ENCODE measurements at regions not wholly inside any gene's neighbourhood (a gene's known extent, or its start where the extent isn't known, plus 50 kb on each side); places are given as distances from the start of the nearest gene placed in this dataset.

DNA sequence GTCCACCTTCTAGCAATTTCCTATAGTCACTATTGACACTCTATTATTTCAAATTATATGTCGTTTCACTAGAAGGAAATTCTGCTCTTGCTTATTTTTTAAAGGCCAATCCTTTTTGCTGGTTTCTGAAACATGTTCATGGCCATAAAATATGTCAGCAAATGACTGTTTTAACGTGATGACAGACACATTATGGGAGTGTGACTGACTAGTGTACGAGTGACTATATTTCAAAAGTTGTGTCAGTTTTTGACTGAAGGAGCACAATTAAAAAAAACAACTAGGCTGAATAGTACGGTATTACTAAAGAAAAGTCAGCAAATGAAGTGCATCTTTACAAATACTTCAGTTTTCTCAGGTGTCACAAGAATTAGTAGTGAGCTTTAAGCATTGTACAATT is 196.0 kb downstream of the NR4A2 start:
- no peaks in the 10 kb centered on the region for H3K9me3 ChIP-seq (ENCODE audit: control insufficient read depth, low read depth, low read length)
- H3K36me3 ChIP-seq (ENCODE audit: control insufficient read depth, insufficient read depth, low read length), result no peaks in the 10 kb centered on the region
- H3K4me3 ChIP-seq (ENCODE audit: low read length), result no peak overlapping the region
- H3K4me1 ChIP-seq (ENCODE audit: control insufficient read depth, insufficient read depth, low read length), result no peaks in the 10 kb centered on the region
- no peaks in the 10 kb centered on the region for H3K27me3 ChIP-seq (ENCODE audit: control insufficient read depth, insufficient read depth, low read length)
- no peak for DNase-seq
- no peak overlapping the region for H3K27ac ChIP-seq (ENCODE audit: low read length)
- WGBS (ENCODE audit: insufficient coverage, low lambda C conversion rate), result 80% methylated on average over 1 of the region's 4 CpGs

GRCh38 chr2:156134887-156135286 is 197.6 kb downstream of the NR4A2 start:
- Histone ChIP-seq H3K4me1 (ENCODE audit: control insufficient read depth, insufficient read depth, low read length) (no peaks in the 10 kb centered on the region), H3K9me3 (ENCODE audit: control insufficient read depth, low read depth, low read length) (no peaks in the 10 kb centered on the region), H3K27me3 (ENCODE audit: control insufficient read depth, insufficient read depth, low read length) (no peaks in the 10 kb centered on the region), H3K36me3 (ENCODE audit: control insufficient read depth, insufficient read depth, low read length) (no peaks in the 10 kb centered on the region), H3K4me3 (ENCODE audit: low read length) (no peak overlapping the region), H3K27ac (ENCODE audit: low read length) (no peak overlapping the region)
- WGBS (ENCODE audit: insufficient coverage, low lambda C conversion rate), result no CpG with 5 or more reads among the region's 5 CpGs
- no peak for DNase-seq

- H3K9me3 ChIP-seq (ENCODE audit: control insufficient read depth, low read depth, low read length), result no peaks in the 10 kb centered on the region
- no peak overlapping the region for H3K4me3 ChIP-seq (ENCODE audit: low read length)
- no peaks in the 10 kb centered on the region for H3K27me3 ChIP-seq (ENCODE audit: control insufficient read depth, insufficient read depth, low read length)
- whole genome bisulfite sequencing (ENCODE audit: insufficient coverage, low lambda C conversion rate), result 100% methylated on average over 1 of the region's 1 CpG
- no peaks in the 10 kb centered on the region for H3K4me1 ChIP-seq (ENCODE audit: control insufficient read depth, insufficient read depth, low read length)
- H3K27ac ChIP-seq (ENCODE audit: low read length), result no peak overlapping the region
- no peaks in the 10 kb centered on the region for H3K36me3 ChIP-seq (ENCODE audit: control insufficient read depth, insufficient read depth, low read length)
- DNase-seq, result no peak
Measured at GRCh38 chr2:156132941-156133340, 199.6 kb downstream of the NR4A2 start.

GRCh38 chr2:156132130-156132529 is 200.4 kb downstream of the NR4A2 start:
- 83% methylated on average over 1 of the region's 2 CpGs for whole genome bisulfite sequencing (ENCODE audit: insufficient coverage, low lambda C conversion rate)
- Histone ChIP-seq H3K27me3 (ENCODE audit: control insufficient read depth, insufficient read depth, low read length) (no peaks in the 10 kb centered on the region), H3K9me3 (ENCODE audit: control insufficient read depth, low read depth, low read length) (no peaks in the 10 kb centered on the region), H3K4me3 (ENCODE audit: low read length) (no peak overlapping the region), H3K36me3 (ENCODE audit: control insufficient read depth, insufficient read depth, low read length) (no peaks in the 10 kb centered on the region), H3K27ac (ENCODE audit: low read length) (no peak overlapping the region), H3K4me1 (ENCODE audit: control insufficient read depth, insufficient read depth, low read length) (no peaks in the 10 kb centered on the region)
- DNase-seq, result no peak

DNA sequence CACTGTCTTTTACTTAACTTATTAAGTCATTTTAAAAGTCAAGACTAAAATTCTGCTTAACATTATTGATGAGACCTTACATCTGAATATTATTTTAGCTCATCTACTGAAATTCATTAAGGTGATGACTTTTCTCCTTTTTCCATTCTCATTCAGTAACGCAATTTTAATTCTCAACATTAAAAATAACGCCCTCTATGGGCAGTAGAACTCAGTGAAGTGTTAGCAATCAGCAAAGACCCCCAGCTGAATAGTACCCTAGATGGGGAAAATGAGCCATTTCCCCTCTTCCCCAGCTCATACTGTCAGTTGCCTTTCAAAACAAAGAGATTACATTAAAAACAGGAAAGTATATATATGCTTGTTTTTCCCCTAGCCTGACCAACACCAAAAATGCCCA is 203.3 kb downstream of the NR4A2 start:
- Histone ChIP-seq H3K27me3 (ENCODE audit: control insufficient read depth, insufficient read depth, low read length) (no peaks in the 10 kb centered on the region), H3K4me3 (ENCODE audit: low read length) (no peak overlapping the region), H3K9me3 (ENCODE audit: control insufficient read depth, low read depth, low read length) (no peaks in the 10 kb centered on the region), H3K36me3 (ENCODE audit: control insufficient read depth, insufficient read depth, low read length) (no peaks in the 10 kb centered on the region), H3K4me1 (ENCODE audit: control insufficient read depth, insufficient read depth, low read length) (no peaks in the 10 kb centered on the region), H3K27ac (ENCODE audit: low read length) (no peak overlapping the region)
- WGBS (ENCODE audit: insufficient coverage, low lambda C conversion rate), result no CpG with 5 or more reads among the region's 2 CpGs
- no peak for DNase-seq

- H3K27ac ChIP-seq (ENCODE audit: low read length), result no peak overlapping the region
- no peak overlapping the region for H3K4me3 ChIP-seq (ENCODE audit: low read length)
- no peaks in the 10 kb centered on the region for H3K4me1 ChIP-seq (ENCODE audit: control insufficient read depth, insufficient read depth, low read length)
- H3K9me3 ChIP-seq (ENCODE audit: control insufficient read depth, low read depth, low read length), result no peaks in the 10 kb centered on the region
- 95% methylated on average over 4 of the region's 7 CpGs for WGBS (ENCODE audit: insufficient coverage, low lambda C conversion rate)
- H3K36me3 ChIP-seq (ENCODE audit: control insufficient read depth, insufficient read depth, low read length), result no peaks in the 10 kb centered on the region
- DNase-seq, result no peak
- H3K27me3 ChIP-seq (ENCODE audit: control insufficient read depth, insufficient read depth, low read length), result no peaks in the 10 kb centered on the region
Measured at GRCh38 chr2:156125018-156125417, 207.5 kb downstream of the NR4A2 start.

GRCh38 chr2:156124458-156124857 is 208.1 kb downstream of the NR4A2 start:
- no peak overlapping the region for H3K27ac ChIP-seq (ENCODE audit: low read length)
- no peaks in the 10 kb centered on the region for H3K27me3 ChIP-seq (ENCODE audit: control insufficient read depth, insufficient read depth, low read length)
- H3K36me3 ChIP-seq (ENCODE audit: control insufficient read depth, insufficient read depth, low read length), result no peaks in the 10 kb centered on the region
- H3K9me3 ChIP-seq (ENCODE audit: control insufficient read depth, low read depth, low read length), result no peaks in the 10 kb centered on the region
- no peak for DNase-seq
- no peaks in the 10 kb centered on the region for H3K4me1 ChIP-seq (ENCODE audit: control insufficient read depth, insufficient read depth, low read length)
- H3K4me3 ChIP-seq (ENCODE audit: low read length), result no peak overlapping the region

DNA sequence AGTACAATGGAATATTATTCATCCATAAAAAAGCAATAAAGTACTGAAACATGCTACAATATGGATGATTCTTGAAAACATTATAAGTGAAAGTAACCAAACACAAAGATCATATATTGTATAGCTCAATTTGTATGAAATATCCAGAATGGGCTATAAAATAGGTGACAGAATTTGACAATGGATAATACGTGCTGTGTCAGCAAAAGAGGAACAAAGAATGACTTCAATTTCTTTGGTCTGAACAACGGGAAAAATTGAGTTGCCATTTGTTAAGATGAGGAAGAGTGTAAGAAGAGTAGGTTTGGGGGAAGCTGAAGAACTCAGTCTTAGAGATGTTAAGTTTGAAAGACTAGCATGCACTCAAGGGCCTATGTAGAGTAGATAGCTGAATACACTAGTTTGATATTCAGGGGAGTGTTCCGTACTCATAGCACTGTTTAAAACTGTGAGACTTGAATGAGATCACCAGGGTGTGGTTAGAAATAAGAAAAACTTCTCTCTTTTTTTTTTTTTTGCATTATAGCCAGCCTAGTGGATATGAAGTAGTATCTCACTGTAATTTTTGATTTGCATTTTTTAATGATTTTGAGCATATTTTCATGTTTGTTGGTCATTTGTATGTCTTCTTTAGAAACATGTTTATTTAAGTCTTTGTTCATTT is 213.6 kb downstream of the NR4A2 start:
- H3K4me3 ChIP-seq (ENCODE audit: low read length), result no peak overlapping the region
- no peaks in the 10 kb centered on the region for H3K4me1 ChIP-seq (ENCODE audit: control insufficient read depth, insufficient read depth, low read length)
- H3K36me3 ChIP-seq (ENCODE audit: control insufficient read depth, insufficient read depth, low read length), result no peaks in the 10 kb centered on the region
- no peak overlapping the region for H3K27ac ChIP-seq (ENCODE audit: low read length)
- H3K27me3 ChIP-seq (ENCODE audit: control insufficient read depth, insufficient read depth, low read length), result no peaks in the 10 kb centered on the region
- DNase-seq, result no peak
- no peaks in the 10 kb centered on the region for H3K9me3 ChIP-seq (ENCODE audit: control insufficient read depth, low read depth, low read length)
- 87% methylated on average over 3 of the region's 3 CpGs for WGBS (ENCODE audit: insufficient coverage, low lambda C conversion rate)

DNA sequence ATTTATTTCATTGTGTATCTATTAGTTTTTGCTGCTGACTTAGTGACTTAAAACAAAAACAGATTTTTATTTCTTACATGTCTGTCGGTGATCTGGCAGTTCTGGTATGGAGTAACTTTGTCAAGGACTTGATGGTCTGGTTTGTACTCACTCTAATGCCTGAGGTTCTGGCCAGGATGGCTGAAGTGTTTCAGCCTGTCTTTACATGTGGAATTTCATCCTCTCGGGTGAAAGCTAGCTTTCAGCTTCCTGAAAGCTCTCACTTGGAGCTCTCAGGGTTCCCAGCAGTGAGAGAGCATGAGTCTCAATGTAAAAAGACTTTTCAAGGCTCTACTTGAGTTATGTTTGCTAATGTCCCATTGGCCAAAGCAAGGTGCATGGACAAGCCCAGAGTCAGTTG is 216.4 kb downstream of the NR4A2 start:
- no CpG with 5 or more reads among the region's 2 CpGs for WGBS (ENCODE audit: insufficient coverage, low lambda C conversion rate)
- Histone ChIP-seq H3K4me1 (ENCODE audit: control insufficient read depth, insufficient read depth, low read length) (no peaks in the 10 kb centered on the region), H3K9me3 (ENCODE audit: control insufficient read depth, low read depth, low read length) (no peaks in the 10 kb centered on the region), H3K36me3 (ENCODE audit: control insufficient read depth, insufficient read depth, low read length) (no peaks in the 10 kb centered on the region), H3K27ac (ENCODE audit: low read length) (no peak overlapping the region), H3K4me3 (ENCODE audit: low read length) (no peak overlapping the region), H3K27me3 (ENCODE audit: control insufficient read depth, insufficient read depth, low read length) (no peaks in the 10 kb centered on the region)
- DNase-seq, result no peak

DNA sequence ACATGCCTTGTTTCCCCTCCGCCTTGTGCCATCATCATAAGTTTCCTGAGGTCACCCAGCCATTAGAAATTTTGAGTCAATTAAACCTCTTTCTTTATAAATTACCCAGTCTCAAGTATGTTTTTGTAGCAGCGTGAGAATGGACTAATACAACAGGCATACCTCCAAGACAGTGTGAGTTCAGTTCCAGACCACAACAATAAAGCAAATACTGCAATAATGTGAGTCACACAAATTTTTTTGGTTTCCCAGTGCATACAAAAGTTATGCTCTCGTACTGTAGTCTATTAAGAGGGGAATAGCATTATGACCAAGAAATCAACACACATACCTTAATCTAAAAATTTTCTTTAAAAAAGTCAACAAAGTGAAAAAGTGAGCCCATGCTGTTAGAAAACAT is 217.2 kb downstream of the NR4A2 start:
- Histone ChIP-seq H3K4me3 (ENCODE audit: low read length) (no peak overlapping the region), H3K27ac (ENCODE audit: low read length) (no peak overlapping the region), H3K9me3 (ENCODE audit: control insufficient read depth, low read depth, low read length) (no peaks in the 10 kb centered on the region), H3K36me3 (ENCODE audit: control insufficient read depth, insufficient read depth, low read length) (no peaks in the 10 kb centered on the region), H3K27me3 (ENCODE audit: control insufficient read depth, insufficient read depth, low read length) (no peaks in the 10 kb centered on the region), H3K4me1 (ENCODE audit: control insufficient read depth, insufficient read depth, low read length) (no peaks in the 10 kb centered on the region)
- no peak for DNase-seq
- WGBS (ENCODE audit: insufficient coverage, low lambda C conversion rate), result 100% methylated on average over 1 of the region's 3 CpGs

- DNase-seq, result no peak
- Histone ChIP-seq H3K36me3 (ENCODE audit: control insufficient read depth, insufficient read depth, low read length) (no peaks in the 10 kb centered on the region), H3K9me3 (ENCODE audit: control insufficient read depth, low read depth, low read length) (no peaks in the 10 kb centered on the region), H3K27ac (ENCODE audit: low read length) (no peak overlapping the region), H3K4me1 (ENCODE audit: control insufficient read depth, insufficient read depth, low read length) (no peaks in the 10 kb centered on the region), H3K27me3 (ENCODE audit: control insufficient read depth, insufficient read depth, low read length) (no peaks in the 10 kb centered on the region), H3K4me3 (ENCODE audit: low read length) (no peak overlapping the region)
- 100% methylated on average over 1 of the region's 1 CpG for WGBS (ENCODE audit: insufficient coverage, low lambda C conversion rate)
Measured at GRCh38 chr2:156112323-156112722, 220.2 kb downstream of the NR4A2 start.
